Neutrophil (primary cell): ENCODE measurements at regions not wholly inside any gene's neighbourhood (a gene's known extent, or its start where the extent isn't known, plus 50 kb on each side); places are given as distances from the start of the nearest gene placed in this dataset.

Source experiments
- H3K27ac ChIP-seq: fragments of 200-600 bp; sonication (generic); 2 replicates; pipeline ENCODE4 v1.5.1; 2016; ENCODE audit warnings: mild to moderate bottlenecking, moderate library complexity
- H3K27me3 ChIP-seq: fragments of 200-600 bp; sonication (generic); 2 replicates; pipeline ENCODE4 v1.6.0; 2016; ENCODE audit warnings: mild to moderate bottlenecking
- H3K36me3 ChIP-seq: fragments of 200-600 bp; sonication (generic); 2 replicates; pipeline ENCODE4 v1.5.1; 2017
- H3K4me1 ChIP-seq, 2 experiments: fragments of 200-600 bp in 1 of 2; sonication (generic) in 1 of 2; 1 replicate in 1 of 2; 2 replicates in 1 of 2; pipeline versions ENCODE4 v1.5.1 to v1.6.1; 2013 to 2016; ENCODE audit warnings: low read depth in 1 of 2, low read length in 1 of 2, mild to moderate bottlenecking in 1 of 2, moderate library complexity in 1 of 2; ENCODE audit not compliant: control insufficient read depth in 1 of 2, insufficient read depth in 1 of 2
- H3K4me3 ChIP-seq, 2 experiments: fragments of 200-600 bp in 1 of 2; sonication (generic) in 1 of 2; 1 replicate in 1 of 2; 2 replicates in 1 of 2; pipeline ENCODE4 v1.5.1; 2013 to 2016; ENCODE audit warnings: low read depth in 1 of 2, low read length in 1 of 2, mild to moderate bottlenecking in 1 of 2, moderate library complexity in 1 of 2
- H3K9me3 ChIP-seq: fragments of 200-600 bp; sonication (generic); 2 replicates; pipeline ENCODE4 v1.5.1; 2016
- CTCF ChIP-seq: fragments of 200-600 bp; sonication (generic); IDR thresholded peaks from 2 replicates; pipeline ENCODE4 v1.5.1; 2016; ENCODE audit warnings: antibody characterized with exemption

- H3K4me1 ChIP-seq = no peaks in the 10 kb centered on the region
- no peaks in the 10 kb centered on the region for H3K36me3 ChIP-seq
- no peak overlapping the region for H3K27ac ChIP-seq
- no peak for TF ChIP-seq CTCF
- no peak overlapping the region for H3K4me3 ChIP-seq
- H3K27me3 ChIP-seq = no peaks in the 10 kb centered on the region
- H3K9me3 ChIP-seq = no peaks in the 10 kb centered on the region
These were observed 350.0 kb upstream of the KLHL29 start for GRCh38 chr2:23034996-23035395.

GRCh38 chr2:23036629-23037028 lies 348.4 kb upstream of the KLHL29 start:
- H3K27me3 ChIP-seq = no peaks in the 10 kb centered on the region
- H3K4me1 ChIP-seq = no peaks in the 10 kb centered on the region
- H3K36me3 ChIP-seq = no peaks in the 10 kb centered on the region
- no peak overlapping the region for H3K4me3 ChIP-seq
- no peak for TF ChIP-seq CTCF
- no peak overlapping the region for H3K27ac ChIP-seq
- no peaks in the 10 kb centered on the region for H3K9me3 ChIP-seq

- Histone ChIP-seq H3K4me3 (no peak overlapping the region), H3K36me3 (no peaks in the 10 kb centered on the region), H3K9me3 (no peaks in the 10 kb centered on the region)
These were observed 347.4 kb upstream of the KLHL29 start for GRCh38 chr2:23037596-23037995.

GRCh38 chr2:23041443-23041842 lies 343.5 kb upstream of the KLHL29 start:
- Histone ChIP-seq H3K9me3 (no peaks in the 10 kb centered on the region), H3K4me3 (no peak overlapping the region), H3K27ac (no peak overlapping the region), H3K36me3 (no peaks in the 10 kb centered on the region), H3K4me1 (no peaks in the 10 kb centered on the region), H3K27me3 (no peaks in the 10 kb centered on the region)
- TF ChIP-seq CTCF = no peak

More at GRCh38 chr2:23037596-23037995, 347.4 kb upstream of the KLHL29 start:
- no peaks in the 10 kb centered on the region for H3K4me1 ChIP-seq
- H3K27me3 ChIP-seq = no peaks in the 10 kb centered on the region
- H3K27ac ChIP-seq = no peak overlapping the region
- TF ChIP-seq CTCF = no peak

- Histone ChIP-seq H3K36me3 (no peaks in the 10 kb centered on the region), H3K9me3 (no peaks in the 10 kb centered on the region), H3K4me3 (no peak overlapping the region), H3K4me1 (no peaks in the 10 kb centered on the region), H3K27ac (no peak overlapping the region), H3K27me3 (no peaks in the 10 kb centered on the region)
- TF ChIP-seq CTCF = no peak
These were observed 342.6 kb upstream of the KLHL29 start for GRCh38 chr2:23042216-23042906.

- H3K27me3 ChIP-seq = no peaks in the 10 kb centered on the region
- no peak overlapping the region for H3K4me3 ChIP-seq
- no peak overlapping the region for H3K27ac ChIP-seq
- no peak for TF ChIP-seq CTCF
- H3K4me1 ChIP-seq = no peaks in the 10 kb centered on the region
- no peaks in the 10 kb centered on the region for H3K36me3 ChIP-seq
- H3K9me3 ChIP-seq = no peaks in the 10 kb centered on the region
These were observed 334.6 kb upstream of the KLHL29 start for GRCh38 chr2:23050388-23050787.
